ENCODE measurements at regions not wholly inside any gene's neighbourhood (a gene's known extent, or its start where the extent isn't known, plus 50 kb on each side); places are given as distances from the start of the nearest gene placed in this dataset.

DNA sequence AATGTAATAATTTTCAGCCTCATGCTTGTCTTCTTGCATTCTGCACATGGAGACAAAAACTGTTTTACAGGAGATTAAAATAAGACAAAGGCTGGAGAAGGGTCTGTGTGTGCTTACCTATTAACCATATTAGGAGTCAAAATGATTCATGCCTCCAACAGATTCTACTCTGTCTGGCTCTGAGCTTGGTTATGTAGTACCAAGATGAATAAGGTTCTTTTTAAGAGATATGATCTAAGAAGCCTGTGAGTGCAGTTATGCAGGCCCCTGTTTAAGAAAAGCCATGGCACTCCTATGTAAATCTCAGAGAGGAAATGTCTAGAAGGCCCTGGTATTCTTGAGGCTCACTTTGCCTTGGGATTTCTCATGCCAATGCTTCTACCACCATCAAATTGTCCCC is 486.6 kb upstream of the CDH11 start:
- DNase-seq (ENCODE audit: low read depth), result no peak

DNA sequence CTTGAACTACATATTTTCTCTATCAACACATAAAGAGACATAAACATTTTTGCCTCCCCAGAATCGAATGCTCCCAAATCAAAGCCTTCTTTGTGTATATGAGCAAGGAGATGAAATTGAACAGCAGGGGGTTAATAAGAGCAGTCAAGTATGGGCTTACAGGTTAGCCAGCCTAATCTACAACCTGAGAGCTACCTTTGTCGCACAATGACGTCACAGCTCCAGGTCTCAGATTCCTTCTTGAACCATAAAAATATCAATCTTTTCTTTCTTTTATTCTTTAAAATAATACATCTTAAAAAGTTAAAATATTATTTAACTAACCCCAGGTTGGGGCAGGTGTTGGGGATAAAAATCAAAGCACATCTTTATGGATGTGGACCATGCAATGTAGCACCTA is 482.9 kb upstream of the CDH11 start:
- no peak overlapping the region for H3K4me3 ChIP-seq (replicated peaks; ENCODE audit: low read depth, low read length)
- TF ChIP-seq, protein P1, sequence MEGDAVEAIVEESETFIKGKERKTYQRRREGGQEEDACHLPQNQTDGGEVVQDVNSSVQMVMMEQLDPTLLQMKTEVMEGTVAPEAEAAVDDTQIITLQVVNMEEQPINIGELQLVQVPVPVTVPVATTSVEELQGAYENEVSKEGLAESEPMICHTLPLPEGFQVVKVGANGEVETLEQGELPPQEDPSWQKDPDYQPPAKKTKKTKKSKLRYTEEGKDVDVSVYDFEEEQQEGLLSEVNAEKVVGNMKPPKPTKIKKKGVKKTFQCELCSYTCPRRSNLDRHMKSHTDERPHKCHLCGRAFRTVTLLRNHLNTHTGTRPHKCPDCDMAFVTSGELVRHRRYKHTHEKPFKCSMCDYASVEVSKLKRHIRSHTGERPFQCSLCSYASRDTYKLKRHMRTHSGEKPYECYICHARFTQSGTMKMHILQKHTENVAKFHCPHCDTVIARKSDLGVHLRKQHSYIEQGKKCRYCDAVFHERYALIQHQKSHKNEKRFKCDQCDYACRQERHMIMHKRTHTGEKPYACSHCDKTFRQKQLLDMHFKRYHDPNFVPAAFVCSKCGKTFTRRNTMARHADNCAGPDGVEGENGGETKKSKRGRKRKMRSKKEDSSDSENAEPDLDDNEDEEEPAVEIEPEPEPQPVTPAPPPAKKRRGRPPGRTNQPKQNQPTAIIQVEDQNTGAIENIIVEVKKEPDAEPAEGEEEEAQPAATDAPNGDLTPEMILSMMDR (IDR thresholded peaks at IDR 0.05; ENCODE audit: low read length, missing control alignments), result no peak

More for the DNA sequence above, 486.6 kb upstream of the CDH11 start:
- TF ChIP-seq, protein P1 (IDR thresholded peaks at IDR 0.05; ENCODE audit: low read length, missing control alignments), result no peak
- no peak overlapping the region for H3K4me3 ChIP-seq (replicated peaks; ENCODE audit: low read depth, low read length)

DNA sequence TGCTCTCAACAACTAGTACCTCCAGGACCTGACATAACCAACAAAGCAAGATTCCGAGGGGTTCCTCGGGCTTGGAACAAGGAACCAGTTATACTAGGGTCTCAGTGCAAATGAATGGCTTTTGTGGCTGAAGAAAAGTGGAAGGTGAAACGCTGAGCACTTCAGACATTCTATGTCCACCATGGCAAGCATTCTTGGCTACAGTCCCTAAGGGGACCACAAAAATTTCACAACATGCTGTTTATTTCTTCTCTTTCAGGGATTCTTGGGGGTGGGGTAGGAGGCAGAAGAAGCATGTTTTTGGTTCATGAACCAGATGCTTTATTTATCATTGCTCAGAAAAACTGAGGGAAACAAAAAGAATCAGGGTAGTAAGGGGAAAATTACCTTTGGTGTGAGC is 479.9 kb upstream of the CDH11 start:
- no peak for DNase-seq (ENCODE audit: low read depth)
- no peak overlapping the region for H3K4me3 ChIP-seq (replicated peaks; ENCODE audit: low read depth, low read length)

More for the DNA sequence above, 482.9 kb upstream of the CDH11 start:
- no peak for DNase-seq (ENCODE audit: low read depth)

DNA sequence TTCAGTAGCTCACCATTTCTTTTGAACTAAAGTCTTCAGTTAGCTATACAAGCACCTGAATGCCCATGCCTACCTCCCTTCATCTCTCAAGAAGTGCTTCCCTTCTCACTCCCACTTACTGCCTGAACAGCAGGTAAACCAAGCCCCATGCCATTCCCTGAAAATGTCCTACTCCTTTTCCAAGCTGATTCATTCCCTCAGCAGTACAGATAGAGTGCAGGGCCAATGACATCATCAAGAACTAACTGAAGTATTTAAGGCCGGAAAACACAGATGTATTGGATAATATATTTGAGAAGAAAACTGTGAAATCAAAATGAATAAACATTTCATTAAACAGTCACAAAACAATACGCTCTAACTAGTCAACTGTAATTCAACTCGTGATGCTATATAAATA is 478.8 kb upstream of the CDH11 start:
- TF ChIP-seq, protein P1 (IDR thresholded peaks at IDR 0.05; ENCODE audit: low read length, missing control alignments), result no peak
- no peak for DNase-seq (ENCODE audit: low read depth)
- no peak overlapping the region for H3K4me3 ChIP-seq (replicated peaks; ENCODE audit: low read depth, low read length)

More for the DNA sequence above, 479.9 kb upstream of the CDH11 start:
- TF ChIP-seq, protein P1 (IDR thresholded peaks at IDR 0.05; ENCODE audit: low read length, missing control alignments), result no peak

DNA sequence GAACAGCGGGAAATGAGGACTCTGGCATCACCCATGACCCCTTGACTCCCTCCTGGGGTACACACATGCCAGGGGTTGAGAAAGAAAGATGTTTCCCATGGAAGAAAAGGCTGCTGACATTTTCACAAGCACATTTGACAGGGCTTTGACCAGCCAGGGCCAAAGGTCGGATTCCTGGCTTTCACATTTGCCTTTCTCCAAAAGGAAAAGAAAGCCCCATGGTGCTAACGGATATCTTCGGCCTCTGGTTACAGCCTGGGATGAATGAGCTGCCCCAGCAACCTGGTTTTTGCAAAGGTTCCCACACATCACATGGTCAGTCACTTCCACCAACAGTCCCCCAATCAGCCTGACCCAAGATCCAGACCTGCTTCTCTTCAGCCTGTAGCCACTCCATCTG is 478.2 kb upstream of the CDH11 start:
- no peak for DNase-seq (ENCODE audit: low read depth)
- TF ChIP-seq, protein P1 (IDR thresholded peaks at IDR 0.05; ENCODE audit: low read length, missing control alignments), result no peak
- H3K4me3 ChIP-seq (replicated peaks; ENCODE audit: low read depth, low read length), result no peak overlapping the region

DNA sequence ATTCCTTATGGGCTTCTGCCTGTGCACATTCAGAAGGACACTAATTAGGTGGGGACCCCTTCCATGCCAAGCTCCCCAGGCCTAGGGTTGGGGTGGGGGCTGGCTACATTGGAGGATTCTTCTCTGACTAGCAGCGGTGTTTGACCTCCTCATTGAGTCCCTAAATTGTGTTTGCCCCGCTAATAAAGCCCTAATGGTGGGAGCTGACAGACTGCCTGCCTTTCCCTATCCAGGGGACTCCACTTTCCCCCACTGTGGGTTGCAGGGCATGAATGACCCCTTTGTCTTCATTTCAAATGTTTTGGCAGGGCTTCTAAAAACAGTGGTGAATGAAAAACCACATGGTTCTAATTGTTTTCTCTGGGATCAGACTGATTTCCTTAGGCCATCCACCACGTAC is 476.8 kb upstream of the CDH11 start:
- TF ChIP-seq, protein P1 (IDR thresholded peaks at IDR 0.05; ENCODE audit: low read length, missing control alignments), result no peak
- DNase-seq (ENCODE audit: low read depth), result no peak
- H3K4me3 ChIP-seq (replicated peaks; ENCODE audit: low read depth, low read length), result no peak overlapping the region

DNA sequence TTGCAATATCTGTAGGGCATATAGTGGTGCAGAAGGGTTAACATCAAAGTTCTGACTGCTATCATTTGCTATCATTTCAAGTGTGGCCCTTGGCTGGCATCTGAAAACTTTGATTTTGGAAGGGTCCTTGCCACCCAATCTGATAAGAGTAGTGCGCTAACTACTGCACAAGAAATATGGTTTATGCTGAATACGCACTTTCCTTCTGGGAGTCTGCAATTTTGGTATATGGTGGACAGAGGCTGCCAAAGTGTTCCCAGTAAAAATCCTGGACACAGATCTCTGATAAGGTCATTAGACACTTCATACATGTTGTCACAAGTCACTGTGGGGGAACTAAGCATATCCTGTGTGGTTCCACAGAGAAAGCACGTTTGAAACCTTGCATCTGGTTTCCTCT is 461.6 kb upstream of the CDH11 start:
- H3K4me3 ChIP-seq (replicated peaks; ENCODE audit: low read depth, low read length), result no peak overlapping the region
- TF ChIP-seq, protein P1 (IDR thresholded peaks at IDR 0.05; ENCODE audit: low read length, missing control alignments), result no peak
- no peak for DNase-seq (ENCODE audit: low read depth)
